ENCODE measurements at regions not wholly inside any gene's neighbourhood (a gene's known extent, or its start where the extent isn't known, plus 50 kb on each side); places are given as distances from the start of the nearest gene placed in this dataset.

- TF ChIP-seq, protein P1, sequence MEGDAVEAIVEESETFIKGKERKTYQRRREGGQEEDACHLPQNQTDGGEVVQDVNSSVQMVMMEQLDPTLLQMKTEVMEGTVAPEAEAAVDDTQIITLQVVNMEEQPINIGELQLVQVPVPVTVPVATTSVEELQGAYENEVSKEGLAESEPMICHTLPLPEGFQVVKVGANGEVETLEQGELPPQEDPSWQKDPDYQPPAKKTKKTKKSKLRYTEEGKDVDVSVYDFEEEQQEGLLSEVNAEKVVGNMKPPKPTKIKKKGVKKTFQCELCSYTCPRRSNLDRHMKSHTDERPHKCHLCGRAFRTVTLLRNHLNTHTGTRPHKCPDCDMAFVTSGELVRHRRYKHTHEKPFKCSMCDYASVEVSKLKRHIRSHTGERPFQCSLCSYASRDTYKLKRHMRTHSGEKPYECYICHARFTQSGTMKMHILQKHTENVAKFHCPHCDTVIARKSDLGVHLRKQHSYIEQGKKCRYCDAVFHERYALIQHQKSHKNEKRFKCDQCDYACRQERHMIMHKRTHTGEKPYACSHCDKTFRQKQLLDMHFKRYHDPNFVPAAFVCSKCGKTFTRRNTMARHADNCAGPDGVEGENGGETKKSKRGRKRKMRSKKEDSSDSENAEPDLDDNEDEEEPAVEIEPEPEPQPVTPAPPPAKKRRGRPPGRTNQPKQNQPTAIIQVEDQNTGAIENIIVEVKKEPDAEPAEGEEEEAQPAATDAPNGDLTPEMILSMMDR (IDR thresholded peaks at IDR 0.05; ENCODE audit: low read depth, low read length, poor library complexity, severe bottlenecking): no peak
- TF ChIP-seq EZH2phosphoT487 (IDR thresholded peaks at IDR 0.05; ENCODE audit: borderline replicate concordance, low read length): no peak
Measured at GRCh38 chr5:33306758-33307157, 134.0 kb upstream of the TARS1 start.

Measured in DOHH2 (cell line).